Epithelial cell of esophagus (primary cell): ENCODE measurements at regions not wholly inside any gene's neighbourhood (a gene's known extent, or its start where the extent isn't known, plus 50 kb on each side); places are given as distances from the start of the nearest gene placed in this dataset.
A peak's percentile ranks its signal among the peaks of the same experiment; 100 is the strongest.

ENCODE experiments used
- DNase-seq: peaks from one replicate; pipeline ENCODE4 v3.0.0; 2010; ENCODE audit warnings: low read depth
- H3K4me3 ChIP-seq: 2 replicates; pipeline ENCODE4 v1.5.1; 2011; ENCODE audit warnings: mild to moderate bottlenecking, low read length, control low read depth
- CTCF ChIP-seq: IDR thresholded peaks from 2 replicates; pipeline ENCODE4 v1.5.1; 2011; ENCODE audit warnings: low read depth, mild to moderate bottlenecking, low read length, control low read depth, inconsistent platforms; ENCODE audit not compliant: insufficient read depth; ENCODE audit errors: missing control alignments

GRCh38 chr5:96287136-96287535 lies 145.9 kb downstream of the PCSK1 start:
- no peak overlapping the region for H3K4me3 ChIP-seq
- TF ChIP-seq CTCF, result no peak
- no peak for DNase-seq

GRCh38 chr5:96285823-96286222 lies 147.2 kb downstream of the PCSK1 start:
- no peak for TF ChIP-seq CTCF
- DNase-seq, result no peak
- H3K4me3 ChIP-seq, result no peak overlapping the region

- no peak for TF ChIP-seq CTCF
- no peak for DNase-seq
- H3K4me3 ChIP-seq, result no peak overlapping the region
Observed at GRCh38 chr5:96284727-96285389, 148.2 kb downstream of the PCSK1 start.

- no peak for DNase-seq
- H3K4me3 ChIP-seq, result no peak overlapping the region
- TF ChIP-seq CTCF, result no peak
Observed at GRCh38 chr5:96283589-96283988, 149.5 kb downstream of the PCSK1 start.

GRCh38 chr5:96282020-96282419 lies 151.0 kb downstream of the PCSK1 start:
- no peak for DNase-seq
- no peak overlapping the region for H3K4me3 ChIP-seq
- TF ChIP-seq CTCF, result no peak

GRCh38 chr5:96280946-96281393 lies 152.1 kb downstream of the PCSK1 start:
- no peak overlapping the region for H3K4me3 ChIP-seq
- DNase-seq, result peak; percentile 76
- no peak for TF ChIP-seq CTCF
